ENCODE measurements at regions not wholly inside any gene's neighbourhood (a gene's known extent, or its start where the extent isn't known, plus 50 kb on each side); places are given as distances from the start of the nearest gene placed in this dataset.

- TF ChIP-seq CTCF (IDR thresholded peaks at IDR 0.05 in 4 of 5, conservative IDR thresholded peaks at IDR 0.05 in 1 of 5) (no peak), POLR2A (IDR thresholded peaks at IDR 0.05) (no peak)
These were observed 256.2 kb upstream of the TBL1XR1 start for GRCh38 chr3:177453451-177453844.
